ENCODE measurements at regions not wholly inside any gene's neighbourhood (a gene's known extent, or its start where the extent isn't known, plus 50 kb on each side); places are given as distances from the start of the nearest gene placed in this dataset.

- Histone ChIP-seq H2AFZ (ENCODE audit: insufficient read depth, low read depth, low read length, poor library complexity, severe bottlenecking) (no peak overlapping the region), H3K27ac (ENCODE audit: low read length in 2 of 2) (no peak overlapping the region), H3K9me3 (ENCODE audit: control extremely low read depth in 1 of 3, control insufficient read depth in 2 of 3, insufficient read depth in 1 of 3, low read length in 2 of 3) (no peaks in the 10 kb centered on the region), H3K4me3 (ENCODE audit: control extremely low read depth in 1 of 5, extremely low read depth in 1 of 5, insufficient read depth in 1 of 5, low read depth in 2 of 5, low read length in 4 of 5) (no peak overlapping the region), H3K27me3 (replicated peaks in 1 of 4; ENCODE audit: control extremely low read depth in 1 of 4, control insufficient read depth in 3 of 4, insufficient read depth in 4 of 4, low read length in 3 of 4) (no peaks in the 10 kb centered on the region), H3K9ac (ENCODE audit: low read length) (no peak overlapping the region), H3K79me2 (ENCODE audit: control insufficient read depth, insufficient read depth, low read length) (no peaks in the 10 kb centered on the region), H3K4me1 (ENCODE audit: control insufficient read depth in 2 of 2, insufficient read depth in 2 of 2, low read length in 2 of 2) (peaks cover 0 to 2% of the 10 kb centered on the region in 2 donors), H3K36me3 (replicated peaks in 1 of 2; ENCODE audit: control extremely low read depth in 1 of 2, control insufficient read depth in 1 of 2, extremely low read depth in 1 of 2, insufficient read depth in 2 of 2, low read length in 1 of 2) (no peaks in the 10 kb centered on the region), H3K4me2 (replicated peaks; ENCODE audit: low read depth, low read length, poor library complexity, severe bottlenecking) (no peak overlapping the region), H4K20me1 (ENCODE audit: control insufficient read depth, insufficient read depth, low read length, poor library complexity, severe bottlenecking) (no peaks in the 10 kb centered on the region)
- WGBS (ENCODE audit: insufficient coverage), result no CpG with 5 or more reads among the region's 3 CpGs
- H3K4me3 Mint-ChIP-seq, result no peak overlapping the region
- H3K27me3 Mint-ChIP-seq, result no peaks in the 10 kb centered on the region
- H3K27ac Mint-ChIP-seq, result no peak overlapping the region
- DNase-seq, result peak; percentile 83
- H3K9me3 Mint-ChIP-seq (ENCODE audit: insufficient read depth), result no peaks in the 10 kb centered on the region
- ChIA-PET CTCF (interaction anchor here (0.6 to 11.5 kb wide), 41 partner anchors 8 to 516 kb away, joined by 3 to 332 read pairs (median 4); partner anchors contain the start of gene RASGEF1B), POLR2A (interaction anchor here (0.5 to 1.7 kb wide), 2 partner anchors 25 to 373 kb away, joined by 3 to 7 read pairs; partner anchors contain the start of gene RASGEF1B)
- no peak for TF ChIP-seq EZH2 (IDR thresholded peaks at IDR 0.05; ENCODE audit: borderline replicate concordance, insufficient read depth, low read depth, low read length, poor library complexity, severe bottlenecking)
- TF ChIP-seq, protein P1, sequence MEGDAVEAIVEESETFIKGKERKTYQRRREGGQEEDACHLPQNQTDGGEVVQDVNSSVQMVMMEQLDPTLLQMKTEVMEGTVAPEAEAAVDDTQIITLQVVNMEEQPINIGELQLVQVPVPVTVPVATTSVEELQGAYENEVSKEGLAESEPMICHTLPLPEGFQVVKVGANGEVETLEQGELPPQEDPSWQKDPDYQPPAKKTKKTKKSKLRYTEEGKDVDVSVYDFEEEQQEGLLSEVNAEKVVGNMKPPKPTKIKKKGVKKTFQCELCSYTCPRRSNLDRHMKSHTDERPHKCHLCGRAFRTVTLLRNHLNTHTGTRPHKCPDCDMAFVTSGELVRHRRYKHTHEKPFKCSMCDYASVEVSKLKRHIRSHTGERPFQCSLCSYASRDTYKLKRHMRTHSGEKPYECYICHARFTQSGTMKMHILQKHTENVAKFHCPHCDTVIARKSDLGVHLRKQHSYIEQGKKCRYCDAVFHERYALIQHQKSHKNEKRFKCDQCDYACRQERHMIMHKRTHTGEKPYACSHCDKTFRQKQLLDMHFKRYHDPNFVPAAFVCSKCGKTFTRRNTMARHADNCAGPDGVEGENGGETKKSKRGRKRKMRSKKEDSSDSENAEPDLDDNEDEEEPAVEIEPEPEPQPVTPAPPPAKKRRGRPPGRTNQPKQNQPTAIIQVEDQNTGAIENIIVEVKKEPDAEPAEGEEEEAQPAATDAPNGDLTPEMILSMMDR (IDR thresholded peaks at IDR 0.05), result peak; percentile 87
- H3K4me1 Mint-ChIP-seq, result peaks cover 5% of the 10 kb centered on the region
- intact Hi-C loops (cut with micrococcal nuclease), result loop anchor here (1.0 to 5.0 kb wide), 9 partner anchors 237 to 518 kb away; no protein-coding TSS in a partner anchor
- ATAC-seq (ENCODE audit: low read depth), result peak; percentile 96
Measured at GRCh38 chr4:81844717-81845116, 373.0 kb upstream of the RASGEF1B start.

GRCh38 chr4:81839347-81840042 is 367.8 kb upstream of the RASGEF1B start:
- Histone ChIP-seq H4K20me1 (ENCODE audit: control insufficient read depth, insufficient read depth, low read length, poor library complexity, severe bottlenecking) (no peaks in the 10 kb centered on the region), H3K79me2 (ENCODE audit: control insufficient read depth, insufficient read depth, low read length) (no peaks in the 10 kb centered on the region), H3K4me2 (replicated peaks; ENCODE audit: low read depth, low read length, poor library complexity, severe bottlenecking) (no peak overlapping the region), H3K27ac (ENCODE audit: low read length in 2 of 2) (no peak overlapping the region), H3K9ac (ENCODE audit: low read length) (no peak overlapping the region), H3K4me3 (ENCODE audit: control extremely low read depth in 1 of 5, extremely low read depth in 1 of 5, insufficient read depth in 1 of 5, low read depth in 2 of 5, low read length in 4 of 5) (no peak overlapping the region), H3K9me3 (ENCODE audit: control extremely low read depth in 1 of 3, control insufficient read depth in 2 of 3, insufficient read depth in 1 of 3, low read length in 2 of 3) (no peaks in the 10 kb centered on the region), H3K4me1 (ENCODE audit: control insufficient read depth in 2 of 2, insufficient read depth in 2 of 2, low read length in 2 of 2) (peaks cover 0 to 4% of the 10 kb centered on the region in 2 donors), H2AFZ (ENCODE audit: insufficient read depth, low read depth, low read length, poor library complexity, severe bottlenecking) (no peak overlapping the region), H3K27me3 (replicated peaks in 1 of 4; ENCODE audit: control extremely low read depth in 1 of 4, control insufficient read depth in 3 of 4, insufficient read depth in 4 of 4, low read length in 3 of 4) (no peaks in the 10 kb centered on the region), H3K36me3 (replicated peaks in 1 of 2; ENCODE audit: control extremely low read depth in 1 of 2, control insufficient read depth in 1 of 2, extremely low read depth in 1 of 2, insufficient read depth in 2 of 2, low read length in 1 of 2) (no peaks in the 10 kb centered on the region)
- DNase-seq (no peak), ATAC-seq (ENCODE audit: low read depth) (no peak)
- Mint-ChIP-seq H3K4me1 (peaks cover 9% of the 10 kb centered on the region), H3K27ac (no peak overlapping the region), H3K4me3 (no peak overlapping the region), H3K27me3 (no peaks in the 10 kb centered on the region), H3K9me3 (ENCODE audit: insufficient read depth) (no peaks in the 10 kb centered on the region)
- intact Hi-C loops (cut with micrococcal nuclease), result loop anchor here (5.0 kb wide), 4 partner anchors 232 to 523 kb away; no protein-coding TSS in a partner anchor
- ChIA-PET CTCF (interaction anchor here (1.0 to 3.2 kb wide), 7 partner anchors 8 to 374 kb away, joined by 3 to 24 read pairs (median 4); partner anchors contain the start of gene RASGEF1B), POLR2A (no interaction called here)
- TF ChIP-seq, protein P1 (IDR thresholded peaks at IDR 0.05), result no peak
- no peak for TF ChIP-seq EZH2 (IDR thresholded peaks at IDR 0.05; ENCODE audit: borderline replicate concordance, insufficient read depth, low read depth, low read length, poor library complexity, severe bottlenecking)
- no CpG with 5 or more reads among the region's 1 CpG for WGBS (ENCODE audit: insufficient coverage)
